Aorta (tissue), 5 donors: ENCODE measurements at regions not wholly inside any gene's neighbourhood (a gene's known extent, or its start where the extent isn't known, plus 50 kb on each side); places are given as distances from the start of the nearest gene placed in this dataset.
"Not testable (repeated sequence)": the region's sequence is repeated elsewhere in the genome, so short reads cannot be mapped to it uniquely, and the experiment has no call there.

Experiments used
- ATAC-seq: fragments of 200-7000 bp; cut with Tn5 transposase; one replicate; pipeline ENCODE4 v1.9.1; 2022; ENCODE audit warnings: moderate library complexity; ENCODE audit not compliant: low FRiP score
- DNase-seq, 2 donors: peaks; one replicate each; pipeline ENCODE4 v3.0.0-alpha.2; 2020
- H3K27ac ChIP-seq, 2 donors: one replicate each; pipeline ENCODE4 v1.5.1; 2013; ENCODE audit warnings: low read length in 2 of 2, mild to moderate bottlenecking in 2 of 2, moderate library complexity in 2 of 2, control low read depth in 1 of 2, inconsistent platforms in 1 of 2, low read depth in 1 of 2
- H3K27me3 ChIP-seq, 2 donors: one replicate each; pipeline ENCODE4 v1.6.1; 2013; ENCODE audit warnings: control low read depth in 1 of 2, low read length in 1 of 2, mild to moderate bottlenecking in 1 of 2, moderate library complexity in 1 of 2; ENCODE audit not compliant: insufficient read depth in 2 of 2, control insufficient read depth in 1 of 2
- H3K36me3 ChIP-seq, 2 donors: one replicate each; pipeline ENCODE4 v1.6.1; 2013; ENCODE audit warnings: control low read depth in 1 of 2, low read length in 1 of 2, mild to moderate bottlenecking in 1 of 2; ENCODE audit not compliant: insufficient read depth in 2 of 2, control insufficient read depth in 1 of 2
- H3K4me1 ChIP-seq, 2 donors: one replicate each; pipeline ENCODE4 v1.6.1; 2013; ENCODE audit warnings: low read length in 2 of 2, control low read depth in 1 of 2, mild to moderate bottlenecking in 1 of 2, moderate library complexity in 1 of 2; ENCODE audit not compliant: insufficient read depth in 2 of 2, control insufficient read depth in 1 of 2
- H3K4me3 ChIP-seq, 2 donors: one replicate each; pipeline ENCODE4 v1.5.1; 2013; ENCODE audit warnings: low read length in 2 of 2, control low read depth in 1 of 2, mild to moderate bottlenecking in 1 of 2
- H3K9me3 ChIP-seq: one replicate; pipeline ENCODE4 v1.6.1; 2013; ENCODE audit warnings: mild to moderate bottlenecking, low read length; ENCODE audit not compliant: control insufficient read depth
- WGBS, 2 donors: extraction: QIAGEN DNeasy Blood & Tissue Kit; methylation state at CpG; one replicate each; pipeline ENCODE4 v1.1.7; 2013; 5-methylcytosine and 5-hydroxymethylcytosine counted together
- intact Hi-C, 2 donors: fragments of 100-400 bp; cut with DNase I; formaldehyde crosslinking; loops; one replicate each; pipeline versions ENCODE4 v1.14.2 to v1.15.0; 2022
- donor health status: healthy with polysubstance abuse.
- donor health status: Bipolar disorder and iron deficiency.
- donor health status: DM: no; HTN: no; CAD: no.
- donor health status: DM: no; HTN: no; CAD: no.
- donor health status: DM: yes; HTN: yes; CAD: no.

- WGBS, 2 donors = 82 to 87% methylated on average over 4 of the region's 4 CpGs
Measured at GRCh38 chr10:16049050-16049449, 188.7 kb upstream of the MINDY3 start.

GRCh38 chr10:16049782-16050181 is 189.5 kb upstream of the MINDY3 start:
- H3K4me3 ChIP-seq = no peak overlapping the region
- no peak for ATAC-seq
- WGBS, 2 donors = 83 to 88% methylated on average over 7 of the region's 7 CpGs
- H3K27ac ChIP-seq = no peak overlapping the region
- intact Hi-C loops = no loop called here
- no peaks in the 10 kb centered on the region for H3K9me3 ChIP-seq
- no peak for DNase-seq
- H3K36me3 ChIP-seq = no peaks in the 10 kb centered on the region
- H3K4me1 ChIP-seq = no peaks in the 10 kb centered on the region
- no peaks in the 10 kb centered on the region for H3K27me3 ChIP-seq

More at GRCh38 chr10:16049050-16049449, 188.7 kb upstream of the MINDY3 start:
- Histone ChIP-seq H3K27me3 (no peaks in the 10 kb centered on the region), H3K9me3 (no peaks in the 10 kb centered on the region), H3K4me1 (no peaks in the 10 kb centered on the region), H3K4me3 (no peak overlapping the region), H3K27ac (no peak overlapping the region), H3K36me3 (no peaks in the 10 kb centered on the region)
- no peak for ATAC-seq
- no peak for DNase-seq
- intact Hi-C loops = no loop called here

- Histone ChIP-seq H3K27ac (no peak overlapping the region), H3K9me3 (peaks cover 3% of the 10 kb centered on the region), H3K4me1 (no peaks in the 10 kb centered on the region), H3K27me3 (no peaks in the 10 kb centered on the region), H3K36me3 (no peaks in the 10 kb centered on the region), H3K4me3 (no peak overlapping the region)
- ATAC-seq (no peak), DNase-seq (no peak)
- 7 to 15% methylated on average over 1 of the region's 1 CpG for WGBS, 2 donors
- intact Hi-C loops = no loop called here
Measured at GRCh38 chr10:16063350-16063749, 203.0 kb upstream of the MINDY3 start.

- H3K27me3 ChIP-seq, intact Hi-C loops, H3K9me3 ChIP-seq, H3K4me3 ChIP-seq, ATAC-seq, H3K4me1 ChIP-seq, H3K36me3 ChIP-seq, DNase-seq, H3K27ac ChIP-seq: not testable (repeated sequence)
- WGBS, 2 donors = 85 to 89% methylated on average over 2 of the region's 2 CpGs
Measured at GRCh38 chr10:16083551-16083950, 223.2 kb upstream of the MINDY3 start.

GRCh38 chr10:16105082-16105481 is 244.8 kb upstream of the MINDY3 start:
- no peaks in the 10 kb centered on the region for H3K4me1 ChIP-seq
- peaks cover 2% of the 10 kb centered on the region for H3K9me3 ChIP-seq
- no peak for ATAC-seq
- intact Hi-C loops = no loop called here
- H3K27me3 ChIP-seq = no peaks in the 10 kb centered on the region
- WGBS, 2 donors = 75 to 79% methylated on average over 3 of the region's 3 CpGs
- no peak for DNase-seq
- no peak overlapping the region for H3K27ac ChIP-seq
- no peak overlapping the region for H3K4me3 ChIP-seq
- H3K36me3 ChIP-seq = no peaks in the 10 kb centered on the region

- Histone ChIP-seq H3K4me3 (no peak overlapping the region), H3K27me3 (no peaks in the 10 kb centered on the region), H3K27ac (no peak overlapping the region), H3K9me3 (peaks cover 1% of the 10 kb centered on the region), H3K4me1 (no peaks in the 10 kb centered on the region), H3K36me3 (no peaks in the 10 kb centered on the region)
- intact Hi-C loops = no loop called here
- ATAC-seq (no peak), DNase-seq (no peak)
- WGBS, 2 donors = 46 to 47% methylated on average over 10 to 11 of the region's 11 CpGs
Measured at GRCh38 chr10:16116404-16117304, 256.3 kb upstream of the MINDY3 start.

- no peak for ATAC-seq
- H3K9me3 ChIP-seq = peaks cover 1% of the 10 kb centered on the region
Measured at GRCh38 chr10:16117305-16117695, 257.0 kb upstream of the MINDY3 start.

GRCh38 chr10:16119445-16119844 is 259.1 kb upstream of the MINDY3 start:
- H3K27ac ChIP-seq = no peak overlapping the region
- no peaks in the 10 kb centered on the region for H3K27me3 ChIP-seq
- DNase-seq (no peak), ATAC-seq (no peak)
- intact Hi-C loops = no loop called here
- no peaks in the 10 kb centered on the region for H3K4me1 ChIP-seq
- no peaks in the 10 kb centered on the region for H3K36me3 ChIP-seq
- H3K9me3 ChIP-seq = no peaks in the 10 kb centered on the region
- no peak overlapping the region for H3K4me3 ChIP-seq

More at GRCh38 chr10:16117305-16117695, 257.0 kb upstream of the MINDY3 start:
- Histone ChIP-seq H3K27me3 (no peaks in the 10 kb centered on the region), H3K4me1 (no peaks in the 10 kb centered on the region), H3K27ac (no peak overlapping the region), H3K36me3 (no peaks in the 10 kb centered on the region), H3K4me3 (no peak overlapping the region)
- intact Hi-C loops = no loop called here
- DNase-seq = no peak
- WGBS, 2 donors = 58 to 69% methylated on average over 4 of the region's 4 CpGs

GRCh38 chr10:16120563-16120962 is 260.3 kb upstream of the MINDY3 start:
- H3K27ac ChIP-seq = no peak overlapping the region
- H3K4me3 ChIP-seq = no peak overlapping the region
- DNase-seq (no peak), ATAC-seq (no peak)
- H3K27me3 ChIP-seq = no peaks in the 10 kb centered on the region
- H3K9me3 ChIP-seq = no peaks in the 10 kb centered on the region
- H3K36me3 ChIP-seq = no peaks in the 10 kb centered on the region
- intact Hi-C loops = no loop called here
- 80 to 83% methylated on average over 3 of the region's 3 CpGs for WGBS, 2 donors
- H3K4me1 ChIP-seq = no peaks in the 10 kb centered on the region
